AG04450 (cell line): ENCODE measurements at regions not wholly inside any gene's neighbourhood (a gene's known extent, or its start where the extent isn't known, plus 50 kb on each side); places are given as distances from the start of the nearest gene placed in this dataset.

ENCODE experiments used
- CTCF ChIA-PET: fragments of 300-600, 350-600 bp; formaldehyde crosslinking; extraction: SDS; loops from one replicate; lab custom pipeline; 2022; ENCODE audit warnings: antibody characterized with exemption, inconsistent platforms; lab: Charles Lee
- POLR2A ChIA-PET: fragments of 350-600 bp; formaldehyde crosslinking; extraction: SDS; loops from one replicate; lab custom pipeline; 2021; ENCODE audit warnings: antibody characterized with exemption, inconsistent platforms; lab: Yijun Ruan, JAX
- DNase-seq: peaks from one replicate; pipeline ENCODE4 v3.0.0-alpha.2; 2011; ENCODE audit warnings: low read depth, low spot score
- H3K27ac ChIP-seq: one replicate; pipeline ENCODE4 v1.5.1; 2012; ENCODE audit warnings: low read depth, low read length, control low read depth
- H3K27me3 ChIP-seq: one replicate; pipeline ENCODE4 v1.6.0; 2012; ENCODE audit warnings: low read length; ENCODE audit not compliant: control insufficient read depth, insufficient read depth
- H3K4me3 ChIP-seq: 2 replicates; pipeline ENCODE4 v1.5.1; 2011; ENCODE audit warnings: mild to moderate bottlenecking, low read depth, low read length, control low read depth
- H3K9me3 ChIP-seq: 2 replicates; pipeline ENCODE4 v1.5.1; 2012; ENCODE audit warnings: low read length; ENCODE audit not compliant: control insufficient read depth, insufficient read depth
- CTCF ChIP-seq: IDR thresholded peaks from 2 replicates; pipeline ENCODE4 v1.5.1; 2011; ENCODE audit warnings: low read depth, low read length, control low read depth, inconsistent platforms

DNA sequence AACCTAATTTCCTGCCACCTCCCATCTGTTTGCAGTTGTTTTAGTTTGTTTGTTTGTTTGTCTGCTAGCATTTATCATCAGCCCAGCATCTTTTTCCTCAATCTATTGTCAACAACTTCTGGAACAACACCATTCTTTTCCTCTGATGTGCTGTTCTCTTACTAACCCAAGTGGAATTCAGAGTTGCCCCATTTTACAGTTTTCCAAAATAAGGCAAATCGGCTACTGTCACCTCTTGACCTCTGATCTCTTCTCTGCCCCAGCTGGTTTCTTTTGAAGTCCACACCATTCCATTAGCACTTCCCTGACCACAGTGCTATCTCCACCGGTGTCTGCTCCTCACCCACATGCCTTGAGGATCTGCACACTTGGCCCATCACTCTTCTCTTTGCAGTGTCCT is 102.4 kb downstream of the EFNB2 start:
- ChIA-PET CTCF (no interaction called here), POLR2A (no interaction called here)
- no peak overlapping the region for H3K27ac ChIP-seq
- no peaks in the 10 kb centered on the region for H3K9me3 ChIP-seq
- H3K4me3 ChIP-seq = no peak overlapping the region
- H3K27me3 ChIP-seq = no peaks in the 10 kb centered on the region
- no peak for DNase-seq
- no peak for TF ChIP-seq CTCF

- H3K4me3 ChIP-seq = no peak overlapping the region
- ChIA-PET CTCF (no interaction called here), POLR2A (no interaction called here)
- H3K27ac ChIP-seq = no peak overlapping the region
- no peak for DNase-seq
- no peaks in the 10 kb centered on the region for H3K27me3 ChIP-seq
- H3K9me3 ChIP-seq = no peaks in the 10 kb centered on the region
- TF ChIP-seq CTCF = no peak
Observed at GRCh38 chr13:106432636-106433035, 102.8 kb downstream of the EFNB2 start.

DNA sequence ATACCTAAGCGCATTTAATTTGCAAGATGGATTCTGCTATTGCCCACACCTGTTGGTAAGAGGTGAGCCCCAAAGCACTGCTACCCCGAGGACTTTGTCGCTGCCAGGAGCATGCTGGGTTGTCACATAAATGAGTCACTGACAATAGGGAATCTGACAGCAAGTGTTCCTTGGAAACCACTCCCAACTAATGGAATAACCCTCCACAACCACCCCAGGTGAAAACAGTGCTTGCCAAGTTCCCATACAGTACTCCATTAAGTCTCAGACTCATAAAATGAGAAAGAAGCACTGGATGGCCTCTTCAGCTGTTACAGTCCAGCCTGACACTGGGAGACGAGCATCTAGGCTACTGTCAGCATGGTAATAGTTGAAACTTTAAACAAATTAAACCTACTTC is 108.6 kb downstream of the EFNB2 start:
- CTCF ChIA-PET = no interaction called here

GRCh38 chr13:106425661-106426060 is 109.8 kb downstream of the EFNB2 start:
- no peak for DNase-seq
- TF ChIP-seq CTCF = no peak
- Histone ChIP-seq H3K27me3 (no peaks in the 10 kb centered on the region), H3K4me3 (no peak overlapping the region), H3K27ac (no peak overlapping the region), H3K9me3 (peaks cover 3% of the 10 kb centered on the region; the same call in 1 of the 2 replicates)
- CTCF ChIA-PET = no interaction called here
- POLR2A ChIA-PET = no interaction called here

More for the DNA sequence above, 108.6 kb downstream of the EFNB2 start:
- no peak for DNase-seq
- no peak overlapping the region for H3K27ac ChIP-seq
- TF ChIP-seq CTCF = no peak
- no peaks in the 10 kb centered on the region for H3K27me3 ChIP-seq
- POLR2A ChIA-PET = no interaction called here
- H3K9me3 ChIP-seq = peaks cover 3% of the 10 kb centered on the region; the same call in 1 of the 2 replicates
- no peak overlapping the region for H3K4me3 ChIP-seq

- no peak for DNase-seq
- no peak overlapping the region for H3K4me3 ChIP-seq
- TF ChIP-seq CTCF = no peak
- ChIA-PET CTCF (no interaction called here), POLR2A (no interaction called here)
- no peak overlapping the region for H3K27ac ChIP-seq
- H3K9me3 ChIP-seq = peaks cover 3% of the 10 kb centered on the region; the same call in 1 of the 2 replicates
- H3K27me3 ChIP-seq = no peaks in the 10 kb centered on the region
Observed at GRCh38 chr13:106424805-106425204, 110.7 kb downstream of the EFNB2 start.
